Sigmoid colon (tissue), 4 donors: ENCODE measurements at regions not wholly inside any gene's neighbourhood (a gene's known extent, or its start where the extent isn't known, plus 50 kb on each side); places are given as distances from the start of the nearest gene placed in this dataset.

Experiments
- CTCF ChIP-seq, 4 experiments: fragments of 450-650 bp in 3 of 4; fragments of 200-600 bp in 1 of 4; IDR thresholded peaks; one replicate each; pipeline ENCODE4 v1.5.1; 2016 to 2019; ENCODE audit warnings: antibody characterized with exemption in 4 of 4, mild to moderate bottlenecking in 3 of 4, moderate library complexity in 2 of 4
- EP300 ChIP-seq, 4 donors: sonication (generic); formaldehyde crosslinking; IDR thresholded peaks; one replicate each; pipeline ENCODE4 v1.6.1; 2017; ENCODE audit warnings: antibody characterized with exemption in 4 of 4
- POLR2A ChIP-seq, 2 donors: fragments of 450-650 bp; IDR thresholded peaks; one replicate each; pipeline ENCODE4 v1.6.1; 2016; ENCODE audit warnings: antibody characterized with exemption in 2 of 2, mild to moderate bottlenecking in 2 of 2, moderate library complexity in 2 of 2
- POLR2AphosphoS5 ChIP-seq, 4 donors: sonication (generic); formaldehyde crosslinking; IDR thresholded peaks; one replicate each; pipeline ENCODE4 v1.6.1; 2017; ENCODE audit warnings: antibody characterized with exemption in 4 of 4

GRCh38 chr7:17412883-17413282 is 114.4 kb downstream of the AHR start:
- TF ChIP-seq CTCF (IDR thresholded peaks at IDR 0.05) (no peak), EP300 (IDR thresholded peaks at IDR 0.05) (no peak), POLR2AphosphoS5 (IDR thresholded peaks at IDR 0.05) (no peak), POLR2A (IDR thresholded peaks at IDR 0.05) (no peak)
